CD4-positive, CD25-positive, alpha-beta regulatory T cell (primary cell): ENCODE measurements at regions not wholly inside any gene's neighbourhood (a gene's known extent, or its start where the extent isn't known, plus 50 kb on each side); places are given as distances from the start of the nearest gene placed in this dataset.

Experiments used
- ATAC-seq, 2 donors: fragments of 150-1000 bp; cut with Tn5 transposase; one replicate each; pipeline ENCODE4 v1.10.0; 2021; ENCODE audit warnings: low read depth in 2 of 2, moderate number of reproducible peaks in 2 of 2, moderate library complexity in 1 of 2
- DNase-seq, 3 donors: peaks; one replicate each; pipeline versions ENCODE4 v3.0.0 to v3.0.0-alpha.2; 2012 to 2022; ENCODE audit warnings: mixed read lengths in 1 of 3
- H3K27ac ChIP-seq: one replicate; pipeline ENCODE4 v1.7.0; 2013; ENCODE audit warnings: mild to moderate bottlenecking, low read length; ENCODE audit not compliant: insufficient read depth, poor library complexity, severe bottlenecking
- H3K27me3 ChIP-seq: one replicate; pipeline ENCODE4 v1.7.0; 2013; ENCODE audit warnings: low read length; ENCODE audit not compliant: control insufficient read depth, insufficient read depth
- H3K36me3 ChIP-seq: one replicate; pipeline ENCODE4 v1.7.0; 2013; ENCODE audit warnings: mild to moderate bottlenecking, low read length, moderate library complexity; ENCODE audit not compliant: control insufficient read depth, insufficient read depth
- H3K4me1 ChIP-seq: 2 replicates; pipeline ENCODE4 v1.7.0; 2013; ENCODE audit warnings: mild to moderate bottlenecking, low read length; ENCODE audit not compliant: insufficient read depth, control insufficient read depth, poor library complexity, severe bottlenecking
- H3K4me3 ChIP-seq: one replicate; pipeline ENCODE4 v1.7.0; 2013; ENCODE audit warnings: low read depth, mild to moderate bottlenecking, low read length, moderate library complexity
- H3K9me3 ChIP-seq, 2 experiments: 1 replicate in 1 of 2; 2 replicates in 1 of 2; pipeline ENCODE4 v1.7.0; 2013; ENCODE audit warnings: low read length in 2 of 2, mild to moderate bottlenecking in 1 of 2, moderate library complexity in 1 of 2; ENCODE audit not compliant: control insufficient read depth in 2 of 2
- H3K27ac Mint-ChIP-seq, 3 donors: one replicate each; pipeline ENCODE4 v1.8.0; 2020 to 2022; ENCODE audit warnings: mild to moderate bottlenecking in 3 of 3, mixed read lengths in 3 of 3, moderate library complexity in 2 of 3
- H3K27me3 Mint-ChIP-seq: one replicate; pipeline ENCODE4 v1.8.0; 2022; ENCODE audit warnings: mild to moderate bottlenecking, mixed read lengths
- H3K36me3 Mint-ChIP-seq: one replicate; pipeline ENCODE4 v1.8.0; 2020; ENCODE audit warnings: mixed read lengths
- H3K4me1 Mint-ChIP-seq, 4 donors: one replicate each; pipeline ENCODE4 v1.8.0; 2020 to 2022; ENCODE audit warnings: mixed read lengths in 4 of 4, mild to moderate bottlenecking in 1 of 4
- H3K4me3 Mint-ChIP-seq, 4 donors: one replicate each; pipeline ENCODE4 v1.8.0; 2020 to 2022; ENCODE audit warnings: mild to moderate bottlenecking in 4 of 4, mixed read lengths in 4 of 4, moderate library complexity in 3 of 4
- H3K9me3 Mint-ChIP-seq, 7 donors: one replicate each; pipeline ENCODE4 v1.8.0; 2020 to 2022; ENCODE audit warnings: mixed read lengths in 7 of 7, mild to moderate bottlenecking in 3 of 7, moderate library complexity in 2 of 7

GRCh38 chr2:107358362-107358761, 468.3 kb upstream of the RGPD4 start:
- no peaks in the 10 kb centered on the region for H3K27me3 ChIP-seq
- ATAC-seq = no peak
- no peaks in the 10 kb centered on the region for H3K9me3 ChIP-seq

GRCh38 chr2:107359021-107359420, 467.7 kb upstream of the RGPD4 start:
- Histone ChIP-seq H3K27me3 (no peaks in the 10 kb centered on the region), H3K27ac (no peak overlapping the region), H3K36me3 (no peaks in the 10 kb centered on the region), H3K9me3 (no peaks in the 10 kb centered on the region), H3K4me1 (no peaks in the 10 kb centered on the region), H3K4me3 (no peak overlapping the region)
- Mint-ChIP-seq H3K27ac (no peak overlapping the region), H3K4me1 (peaks cover 0 to 4% (median 0%) of the 10 kb centered on the region in 4 donors), H3K36me3 (no peaks in the 10 kb centered on the region), H3K4me3 (no peak overlapping the region), H3K27me3 (no peaks in the 10 kb centered on the region), H3K9me3 (peaks cover 0 to 6% (median 4%) of the 10 kb centered on the region in 7 donors)
- no peak for ATAC-seq
- no peak for DNase-seq

More at GRCh38 chr2:107358362-107358761, 468.3 kb upstream of the RGPD4 start:
- H3K36me3 Mint-ChIP-seq = no peaks in the 10 kb centered on the region
- Histone ChIP-seq H3K4me1 (no peaks in the 10 kb centered on the region), H3K27ac (no peak overlapping the region), H3K4me3 (no peak overlapping the region), H3K36me3 (no peaks in the 10 kb centered on the region)
- no peak for DNase-seq
- H3K27ac Mint-ChIP-seq = no peak overlapping the region
- H3K4me3 Mint-ChIP-seq = no peak overlapping the region
- H3K27me3 Mint-ChIP-seq = no peaks in the 10 kb centered on the region
- no peaks in the 10 kb centered on the region for H3K4me1 Mint-ChIP-seq
- peaks cover 0 to 6% (median 4%) of the 10 kb centered on the region in 7 donors for H3K9me3 Mint-ChIP-seq

GRCh38 chr2:107361751-107362381, 464.8 kb upstream of the RGPD4 start:
- H3K27me3 ChIP-seq = no peaks in the 10 kb centered on the region
- peaks cover 0 to 9% (median 5%) of the 10 kb centered on the region in 7 donors for H3K9me3 Mint-ChIP-seq
- H3K36me3 Mint-ChIP-seq = no peaks in the 10 kb centered on the region
- peaks cover 0 to 4% (median 0%) of the 10 kb centered on the region in 4 donors for H3K4me1 Mint-ChIP-seq
- ATAC-seq (no peak), DNase-seq (no peak)
- H3K27ac ChIP-seq = no peak overlapping the region
- H3K9me3 ChIP-seq = no peaks in the 10 kb centered on the region
- no peak overlapping the region for H3K4me3 ChIP-seq
- H3K36me3 ChIP-seq = no peaks in the 10 kb centered on the region
- H3K27me3 Mint-ChIP-seq = no peaks in the 10 kb centered on the region
- no peaks in the 10 kb centered on the region for H3K4me1 ChIP-seq
- H3K4me3 Mint-ChIP-seq = no peak overlapping the region
- H3K27ac Mint-ChIP-seq = no peak overlapping the region

GRCh38 chr2:107362993-107363392, 463.7 kb upstream of the RGPD4 start:
- H3K27me3 ChIP-seq = no peaks in the 10 kb centered on the region
- ATAC-seq (no peak), DNase-seq (no peak)
- Mint-ChIP-seq H3K27ac (no peak overlapping the region), H3K27me3 (no peaks in the 10 kb centered on the region), H3K4me3 (no peak overlapping the region), H3K4me1 (peaks cover 0 to 4% (median 0%) of the 10 kb centered on the region in 4 donors), H3K36me3 (no peaks in the 10 kb centered on the region), H3K9me3 (peaks cover 0 to 9% (median 5%) of the 10 kb centered on the region in 7 donors)
- H3K4me1 ChIP-seq = no peaks in the 10 kb centered on the region
- no peaks in the 10 kb centered on the region for H3K36me3 ChIP-seq
- H3K9me3 ChIP-seq = no peaks in the 10 kb centered on the region
- H3K27ac ChIP-seq = no peak overlapping the region
- H3K4me3 ChIP-seq = no peak overlapping the region

GRCh38 chr2:107363806-107364205, 462.9 kb upstream of the RGPD4 start:
- H3K4me1 ChIP-seq = no peaks in the 10 kb centered on the region
- no peaks in the 10 kb centered on the region for H3K9me3 ChIP-seq
- no peak overlapping the region for H3K27ac ChIP-seq
- H3K27ac Mint-ChIP-seq = no peak overlapping the region
- no peak overlapping the region for H3K4me3 ChIP-seq
- peaks cover 0 to 4% (median 0%) of the 10 kb centered on the region in 4 donors for H3K4me1 Mint-ChIP-seq
- no peak for DNase-seq
- peaks cover 0 to 11% (median 5%) of the 10 kb centered on the region in 7 donors for H3K9me3 Mint-ChIP-seq
- H3K27me3 Mint-ChIP-seq = no peaks in the 10 kb centered on the region
- no peaks in the 10 kb centered on the region for H3K27me3 ChIP-seq
- H3K4me3 Mint-ChIP-seq = no peak overlapping the region
- no peaks in the 10 kb centered on the region for H3K36me3 ChIP-seq
- no peak for ATAC-seq
- no peaks in the 10 kb centered on the region for H3K36me3 Mint-ChIP-seq

- no peaks in the 10 kb centered on the region for H3K27me3 Mint-ChIP-seq
- no peaks in the 10 kb centered on the region for H3K27me3 ChIP-seq
- H3K9me3 ChIP-seq = no peaks in the 10 kb centered on the region
- H3K36me3 ChIP-seq = no peaks in the 10 kb centered on the region
- H3K9me3 Mint-ChIP-seq = peaks cover 0 to 14% (median 5%) of the 10 kb centered on the region in 7 donors
- H3K4me3 Mint-ChIP-seq = no peak overlapping the region
- no peak overlapping the region for H3K27ac ChIP-seq
- no peak overlapping the region for H3K4me3 ChIP-seq
- no peaks in the 10 kb centered on the region for H3K4me1 ChIP-seq
- no peak for ATAC-seq
- no peak for DNase-seq
- peaks cover 0 to 4% (median 0%) of the 10 kb centered on the region in 4 donors for H3K4me1 Mint-ChIP-seq
- no peak overlapping the region for H3K27ac Mint-ChIP-seq
- H3K36me3 Mint-ChIP-seq = no peaks in the 10 kb centered on the region
Measured at GRCh38 chr2:107364361-107364950, 462.2 kb upstream of the RGPD4 start.

- no peaks in the 10 kb centered on the region for H3K36me3 Mint-ChIP-seq
- Histone ChIP-seq H3K27me3 (no peaks in the 10 kb centered on the region), H3K27ac (no peak overlapping the region), H3K9me3 (no peaks in the 10 kb centered on the region), H3K4me1 (no peaks in the 10 kb centered on the region), H3K4me3 (no peak overlapping the region), H3K36me3 (no peaks in the 10 kb centered on the region)
- H3K4me1 Mint-ChIP-seq = no peaks in the 10 kb centered on the region
- ATAC-seq = no peak
- no peaks in the 10 kb centered on the region for H3K27me3 Mint-ChIP-seq
- no peak for DNase-seq
- no peak overlapping the region for H3K4me3 Mint-ChIP-seq
- no peak overlapping the region for H3K27ac Mint-ChIP-seq
- H3K9me3 Mint-ChIP-seq = peaks cover 0 to 10% (median 3%) of the 10 kb centered on the region in 7 donors
Measured at GRCh38 chr2:107374249-107374648, 452.4 kb upstream of the RGPD4 start.

- no peak for ATAC-seq
- Mint-ChIP-seq H3K4me3 (no peak overlapping the region), H3K27me3 (no peaks in the 10 kb centered on the region), H3K9me3 (peaks cover 0 to 10% (median 2%) of the 10 kb centered on the region in 7 donors), H3K27ac (peak overlapping the region in 1 of 3 donors; percentile 3), H3K4me1 (no peaks in the 10 kb centered on the region), H3K36me3 (no peaks in the 10 kb centered on the region)
- H3K27ac ChIP-seq = no peak overlapping the region
- no peaks in the 10 kb centered on the region for H3K36me3 ChIP-seq
- H3K27me3 ChIP-seq = no peaks in the 10 kb centered on the region
- no peak for DNase-seq
- no peaks in the 10 kb centered on the region for H3K9me3 ChIP-seq
- no peaks in the 10 kb centered on the region for H3K4me1 ChIP-seq
- no peak overlapping the region for H3K4me3 ChIP-seq
Measured at GRCh38 chr2:107376909-107377308, 449.8 kb upstream of the RGPD4 start.
